ENCODE measurements at regions not wholly inside any gene's neighbourhood (a gene's known extent, or its start where the extent isn't known, plus 50 kb on each side); places are given as distances from the start of the nearest gene placed in this dataset.

GRCh38 chr6:94456266-94456665 lies 1036.9 kb upstream of the EPHA7 start:
- no peak for TF ChIP-seq ZNF160 (CRISPR knock-in tag; IDR thresholded peaks at IDR 0.05)
- TF ChIP-seq REST (IDR thresholded peaks at IDR 0.05; ENCODE audit: borderline replicate concordance in 1 of 2, low read depth in 1 of 2, low read length in 2 of 2): no peak
- no peak for TF ChIP-seq ZNF549 (CRISPR knock-in tag; IDR thresholded peaks at IDR 0.05)
- no peak for TF ChIP-seq MTA3 (CRISPR knock-in tag; IDR thresholded peaks at IDR 0.05)
- TF ChIP-seq ISL2 (CRISPR knock-in tag; IDR thresholded peaks at IDR 0.05): no peak
- no peak for TF ChIP-seq ZNF629 (CRISPR knock-in tag; conservative IDR thresholded peaks at IDR 0.05)
- no peak for TF ChIP-seq ESRRA (CRISPR knock-in tag; IDR thresholded peaks at IDR 0.05; ENCODE audit: low read depth)
- TF ChIP-seq SRSF9 (IDR thresholded peaks at IDR 0.05; ENCODE audit: borderline replicate concordance, insufficient read depth, low read depth, low read length, poor library complexity, severe bottlenecking): no peak
- no peak for TF ChIP-seq ZBTB40 (IDR thresholded peaks at IDR 0.05)
- TF ChIP-seq ZBTB40 (CRISPR knock-in tag; IDR thresholded peaks at IDR 0.05): no peak
- TF ChIP-seq ZNF639 (CRISPR knock-in tag; conservative IDR thresholded peaks at IDR 0.05): no peak

Data from HepG2 (cell line).